Activated CD4-positive, alpha-beta T cell treated with anti-CD3 and anti-CD28 coated beads, Interleukin-2, amount 10 ng/mL, durations not matched to agents 7 days and 5 days (primary cell): ENCODE measurements at regions not wholly inside any gene's neighbourhood (a gene's known extent, or its start where the extent isn't known, plus 50 kb on each side); places are given as distances from the start of the nearest gene placed in this dataset.

Experiments used
- CTCF ChIA-PET: fragments of 350-600 bp; sonication (Branson Sonifier 250); formaldehyde crosslinking; loops from one replicate; lab custom pipeline; 2021; ENCODE audit warnings: antibody characterized with exemption; lab: Charles Lee
- POLR2A ChIA-PET: fragments of 350-600 bp; sonication (Branson Sonifier 250); formaldehyde crosslinking; loops from one replicate; lab custom pipeline; 2021; ENCODE audit warnings: antibody characterized with exemption; lab: Charles Lee
- DNase-seq: peaks from one replicate; pipeline ENCODE4 v3.0.0-alpha.2; 2020
- H3K27ac Mint-ChIP-seq: one replicate; pipeline ENCODE4 v1.8.0; 2021; ENCODE audit warnings: mild to moderate bottlenecking, moderate library complexity, mixed read lengths
- H3K27me3 Mint-ChIP-seq: one replicate; pipeline ENCODE4 v1.8.0; 2021; ENCODE audit warnings: mixed read lengths
- H3K36me3 Mint-ChIP-seq: one replicate; pipeline ENCODE4 v1.8.0; 2021; ENCODE audit warnings: low read depth, mixed read lengths
- H3K4me1 Mint-ChIP-seq: one replicate; pipeline ENCODE4 v1.8.0; 2021; ENCODE audit warnings: mixed read lengths
- H3K4me3 Mint-ChIP-seq: one replicate; pipeline ENCODE4 v1.8.0; 2021; ENCODE audit warnings: mild to moderate bottlenecking, moderate library complexity, mixed read lengths
- H3K9me3 Mint-ChIP-seq: one replicate; pipeline ENCODE4 v1.8.0; 2021; ENCODE audit warnings: mixed read lengths

DNA sequence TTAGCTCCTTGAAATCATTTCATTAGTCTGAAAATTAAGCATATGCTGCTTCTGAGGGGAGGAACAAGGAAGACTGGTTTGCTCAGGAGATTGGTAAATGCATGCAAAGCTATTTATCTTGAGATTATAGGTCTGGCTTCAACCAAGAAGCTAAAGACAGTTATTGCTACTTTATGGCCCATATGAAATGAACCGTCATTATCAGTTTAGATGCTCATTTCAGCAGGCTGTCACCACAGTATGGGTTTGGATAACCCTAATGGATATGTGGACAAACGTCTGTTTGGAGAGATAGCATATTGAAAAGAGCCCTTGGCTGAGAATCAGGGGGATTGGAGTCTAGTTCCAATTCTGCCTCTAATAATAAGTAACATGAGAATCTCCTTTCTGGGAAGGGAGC, 922.6 kb downstream of the TUSC7 start:
- no peak overlapping the region for H3K4me3 Mint-ChIP-seq
- no peaks in the 10 kb centered on the region for H3K36me3 Mint-ChIP-seq
- DNase-seq, result no peak
- ChIA-PET POLR2A (interaction anchor here (0.6 kb wide), 1 partner anchor 103 kb away, joined by 3 read pairs; no protein-coding TSS in a partner anchor), CTCF (no interaction called here)
- peaks cover 2% of the 10 kb centered on the region for H3K9me3 Mint-ChIP-seq
- no peaks in the 10 kb centered on the region for H3K4me1 Mint-ChIP-seq
- H3K27me3 Mint-ChIP-seq, result no peaks in the 10 kb centered on the region
- no peak overlapping the region for H3K27ac Mint-ChIP-seq

GRCh38 chr3:117633207-117633606, 923.6 kb downstream of the TUSC7 start:
- Mint-ChIP-seq H3K27ac (no peak overlapping the region), H3K36me3 (no peaks in the 10 kb centered on the region), H3K4me1 (no peaks in the 10 kb centered on the region), H3K9me3 (peaks cover 5% of the 10 kb centered on the region), H3K27me3 (no peaks in the 10 kb centered on the region), H3K4me3 (no peak overlapping the region)
- no peak for DNase-seq
- ChIA-PET CTCF (no interaction called here), POLR2A (no interaction called here)

GRCh38 chr3:117637666-117638065, 928.1 kb downstream of the TUSC7 start:
- ChIA-PET POLR2A (no interaction called here), CTCF (no interaction called here)
- Mint-ChIP-seq H3K9me3 (peaks cover 5% of the 10 kb centered on the region), H3K27me3 (no peaks in the 10 kb centered on the region), H3K4me1 (no peaks in the 10 kb centered on the region), H3K27ac (no peak overlapping the region), H3K4me3 (no peak overlapping the region), H3K36me3 (no peaks in the 10 kb centered on the region)
- no peak for DNase-seq

DNA sequence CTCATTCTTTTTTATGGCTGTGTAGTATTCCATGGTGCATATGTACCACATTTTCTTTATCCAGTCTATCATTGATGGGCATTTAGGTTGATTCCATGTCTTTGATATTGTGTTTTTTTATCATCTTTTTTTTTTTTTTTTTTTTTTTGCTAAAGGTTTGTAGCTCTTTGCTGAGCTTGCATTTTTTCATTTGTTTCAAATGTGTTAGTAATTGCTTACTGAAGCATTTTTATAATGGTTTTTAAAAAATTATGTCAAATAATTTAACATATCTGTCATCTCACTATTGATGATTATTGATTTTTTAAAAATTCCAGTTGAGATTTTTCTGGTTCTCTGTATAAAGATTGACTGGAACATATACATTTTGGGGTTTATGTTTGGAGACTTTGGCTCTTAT, 934.6 kb downstream of the TUSC7 start:
- Mint-ChIP-seq H3K27ac (no peak overlapping the region), H3K36me3 (no peaks in the 10 kb centered on the region), H3K27me3 (no peaks in the 10 kb centered on the region), H3K9me3 (peaks cover 4% of the 10 kb centered on the region), H3K4me1 (no peaks in the 10 kb centered on the region), H3K4me3 (no peak overlapping the region)
- CTCF ChIA-PET, result no interaction called here
- POLR2A ChIA-PET, result no interaction called here
- DNase-seq, result no peak

DNA sequence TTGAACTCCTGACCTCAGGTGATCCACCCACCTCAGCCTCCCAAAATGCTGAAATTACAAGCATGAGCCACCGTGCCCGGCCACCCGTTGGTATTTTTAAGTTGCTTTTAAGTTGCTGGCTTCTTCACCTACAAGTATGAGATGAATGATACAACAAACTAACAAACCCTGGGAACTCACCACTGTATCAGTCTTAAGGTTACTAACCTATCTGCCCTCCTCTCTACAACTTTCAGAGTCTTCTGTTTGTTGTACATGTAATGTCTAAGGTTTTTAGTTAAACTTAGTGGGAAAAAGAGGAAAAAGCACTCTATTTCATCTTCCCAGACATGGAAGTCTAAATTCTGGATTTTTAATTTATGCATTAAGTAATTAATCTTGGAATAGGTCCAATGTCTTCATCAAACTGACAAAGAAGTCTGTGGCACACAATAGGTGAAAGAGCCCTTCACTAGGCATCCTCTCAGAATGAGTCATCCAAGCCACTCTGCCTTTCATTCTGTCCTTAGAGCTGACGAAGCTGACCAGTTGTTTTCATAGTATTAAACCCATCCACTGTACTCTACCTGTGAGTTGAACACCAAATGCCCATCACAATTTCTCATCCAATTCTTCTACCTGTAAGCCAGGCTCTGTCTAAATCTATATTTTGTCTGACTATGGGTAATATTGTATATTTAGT, 936.1 kb downstream of the TUSC7 start:
- H3K27ac Mint-ChIP-seq, result no peak overlapping the region
- no peaks in the 10 kb centered on the region for H3K27me3 Mint-ChIP-seq
- POLR2A ChIA-PET, result no interaction called here
- H3K4me3 Mint-ChIP-seq, result no peak overlapping the region
- H3K36me3 Mint-ChIP-seq, result no peaks in the 10 kb centered on the region
- DNase-seq, result no peak
- CTCF ChIA-PET, result no interaction called here
- no peaks in the 10 kb centered on the region for H3K4me1 Mint-ChIP-seq
- peaks cover 4% of the 10 kb centered on the region for H3K9me3 Mint-ChIP-seq

- no peaks in the 10 kb centered on the region for H3K4me1 Mint-ChIP-seq
- no peak for DNase-seq
- H3K4me3 Mint-ChIP-seq, result no peak overlapping the region
- no peaks in the 10 kb centered on the region for H3K36me3 Mint-ChIP-seq
- peaks cover 4% of the 10 kb centered on the region for H3K9me3 Mint-ChIP-seq
- CTCF ChIA-PET, result no interaction called here
- no peak overlapping the region for H3K27ac Mint-ChIP-seq
- H3K27me3 Mint-ChIP-seq, result no peaks in the 10 kb centered on the region
- POLR2A ChIA-PET, result no interaction called here
These were observed 937.9 kb downstream of the TUSC7 start for GRCh38 chr3:117647435-117647834.

GRCh38 chr3:117651246-117651645, 941.7 kb downstream of the TUSC7 start:
- Mint-ChIP-seq H3K36me3 (no peaks in the 10 kb centered on the region), H3K4me3 (no peak overlapping the region), H3K9me3 (no peaks in the 10 kb centered on the region), H3K27me3 (no peaks in the 10 kb centered on the region), H3K4me1 (no peaks in the 10 kb centered on the region), H3K27ac (no peak overlapping the region)
- ChIA-PET POLR2A (no interaction called here), CTCF (no interaction called here)
- no peak for DNase-seq

DNA sequence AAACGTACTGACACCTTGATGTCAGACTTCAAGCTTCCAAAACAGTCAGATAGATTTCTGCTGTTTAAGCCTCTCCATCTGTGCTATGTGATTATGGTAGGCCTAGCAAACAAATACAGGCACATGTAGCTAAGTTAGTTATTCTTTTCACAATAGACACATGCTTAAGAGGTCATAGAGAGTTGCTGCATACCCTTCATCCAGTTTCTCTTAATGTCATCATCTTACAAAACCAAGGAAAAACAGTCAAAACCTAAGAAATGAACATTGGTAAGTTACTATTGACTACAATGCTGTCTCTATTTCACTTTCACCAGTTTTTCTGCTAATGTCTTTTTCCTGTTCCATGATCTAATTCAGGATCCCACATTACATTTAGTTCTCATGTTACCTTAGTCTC, 946.8 kb downstream of the TUSC7 start:
- DNase-seq, result no peak
- no peak overlapping the region for H3K4me3 Mint-ChIP-seq
- H3K9me3 Mint-ChIP-seq, result no peaks in the 10 kb centered on the region
- ChIA-PET CTCF (no interaction called here), POLR2A (no interaction called here)
- no peaks in the 10 kb centered on the region for H3K27me3 Mint-ChIP-seq
- H3K27ac Mint-ChIP-seq, result no peak overlapping the region
- H3K36me3 Mint-ChIP-seq, result no peaks in the 10 kb centered on the region
- H3K4me1 Mint-ChIP-seq, result no peaks in the 10 kb centered on the region

- Mint-ChIP-seq H3K4me1 (no peaks in the 10 kb centered on the region), H3K4me3 (no peak overlapping the region)
- CTCF ChIA-PET, result no interaction called here
These were observed 947.7 kb downstream of the TUSC7 start for GRCh38 chr3:117657278-117657677.

DNA sequence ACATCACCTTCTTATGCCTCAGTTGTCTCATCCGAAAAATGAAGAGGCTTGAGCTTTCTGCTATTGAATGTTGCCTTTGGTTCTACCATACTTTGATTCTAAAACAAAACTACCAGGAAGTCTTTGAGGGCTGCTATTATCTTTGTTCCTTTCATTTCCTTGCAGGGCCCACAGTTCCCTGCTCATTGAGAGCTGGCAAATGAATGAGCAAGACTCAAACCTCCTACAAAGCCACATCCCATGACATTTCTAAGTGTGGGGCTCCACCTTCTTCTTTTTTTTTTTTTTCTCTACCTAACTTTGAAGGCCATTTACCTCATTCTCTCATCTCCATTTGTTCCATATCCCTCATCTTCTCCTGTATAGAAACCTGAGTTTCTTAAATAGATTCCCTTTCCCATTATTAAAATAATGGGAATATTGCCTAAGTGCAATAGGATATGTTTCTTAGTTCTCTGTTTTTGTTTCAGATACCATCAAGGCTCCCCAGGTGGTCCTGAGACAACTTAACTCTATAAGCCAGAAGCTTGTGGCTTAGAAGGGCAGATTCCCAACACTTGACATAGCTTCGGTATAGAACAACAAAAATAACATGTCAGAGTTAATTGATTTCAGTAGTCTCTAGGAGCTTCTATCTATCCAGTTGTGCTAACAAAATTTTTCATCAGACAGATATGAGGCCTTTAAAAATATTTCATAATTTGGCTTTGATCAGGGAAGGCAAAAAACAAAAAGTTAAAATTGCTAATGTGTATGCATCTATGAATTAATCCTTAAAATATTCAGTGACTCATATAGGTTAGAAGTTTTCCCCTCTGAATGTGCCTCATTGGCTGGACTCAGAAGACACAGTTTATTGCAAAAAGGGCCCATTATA, 951.6 kb downstream of the TUSC7 start:
- H3K27me3 Mint-ChIP-seq, result no peaks in the 10 kb centered on the region
- ChIA-PET POLR2A (interaction anchor here (0.5 kb wide), 1 partner anchor 8 kb away, joined by 3 read pairs; no protein-coding TSS in a partner anchor), CTCF (interaction anchor here (0.6 kb wide), 1 partner anchor 34 kb away, joined by 5 read pairs; no protein-coding TSS in a partner anchor)
- no peak for DNase-seq
- H3K4me3 Mint-ChIP-seq, result no peak overlapping the region
- no peaks in the 10 kb centered on the region for H3K4me1 Mint-ChIP-seq
- H3K9me3 Mint-ChIP-seq, result no peaks in the 10 kb centered on the region
- no peaks in the 10 kb centered on the region for H3K36me3 Mint-ChIP-seq
- no peak overlapping the region for H3K27ac Mint-ChIP-seq

More at GRCh38 chr3:117657278-117657677, 947.7 kb downstream of the TUSC7 start:
- POLR2A ChIA-PET, result no interaction called here
- no peaks in the 10 kb centered on the region for H3K9me3 Mint-ChIP-seq
- no peak for DNase-seq
- H3K27ac Mint-ChIP-seq, result no peak overlapping the region
- no peaks in the 10 kb centered on the region for H3K27me3 Mint-ChIP-seq
- H3K36me3 Mint-ChIP-seq, result no peaks in the 10 kb centered on the region

DNA sequence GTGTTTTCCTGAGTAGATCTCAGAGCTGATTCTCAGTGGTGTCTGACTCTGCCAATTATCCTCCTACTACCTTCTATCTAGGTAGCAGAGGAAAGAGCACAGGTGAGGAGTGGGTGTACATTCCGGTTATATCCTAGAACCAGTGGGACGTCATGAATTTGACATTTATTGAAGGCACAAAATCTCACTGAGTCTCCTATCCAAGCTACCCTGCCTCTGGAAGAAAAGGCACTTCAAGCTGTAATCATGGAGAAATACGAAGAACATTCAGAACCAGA, 952.2 kb downstream of the TUSC7 start:
- ChIA-PET CTCF (interaction anchor here (0.6 kb wide), 1 partner anchor 34 kb away, joined by 5 read pairs; no protein-coding TSS in a partner anchor), POLR2A (interaction anchor here (0.5 kb wide), 1 partner anchor 8 kb away, joined by 3 read pairs; no protein-coding TSS in a partner anchor)
- Mint-ChIP-seq H3K4me1 (no peaks in the 10 kb centered on the region), H3K27me3 (no peaks in the 10 kb centered on the region), H3K36me3 (no peaks in the 10 kb centered on the region), H3K4me3 (no peak overlapping the region), H3K27ac (no peak overlapping the region), H3K9me3 (no peaks in the 10 kb centered on the region)
- no peak for DNase-seq

- no peaks in the 10 kb centered on the region for H3K27me3 Mint-ChIP-seq
- no peak overlapping the region for H3K27ac Mint-ChIP-seq
- no peak for DNase-seq
- no peak overlapping the region for H3K4me3 Mint-ChIP-seq
- no peaks in the 10 kb centered on the region for H3K4me1 Mint-ChIP-seq
- H3K36me3 Mint-ChIP-seq, result no peaks in the 10 kb centered on the region
- no peaks in the 10 kb centered on the region for H3K9me3 Mint-ChIP-seq
- ChIA-PET CTCF (no interaction called here), POLR2A (no interaction called here)
These were observed 955.7 kb downstream of the TUSC7 start for GRCh38 chr3:117665296-117665695.

DNA sequence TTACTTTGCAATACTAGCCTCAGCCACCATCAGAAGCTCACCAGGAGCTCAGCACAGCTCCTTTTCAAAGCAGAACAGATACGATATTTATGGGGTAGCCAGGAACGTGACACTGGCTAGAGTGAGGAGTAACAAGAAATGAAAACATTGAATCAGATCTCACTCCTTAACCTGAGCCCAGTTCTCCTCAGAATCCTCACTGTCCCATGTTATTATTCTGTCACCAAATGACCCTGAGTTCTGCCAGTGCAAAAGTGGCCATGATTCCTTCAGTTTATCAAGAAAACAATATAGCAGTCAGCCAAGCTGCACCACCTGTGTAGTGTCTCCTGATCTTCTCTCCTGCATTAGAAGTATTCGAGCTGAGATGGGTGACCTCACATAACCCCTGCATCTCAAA, 956.7 kb downstream of the TUSC7 start:
- no peaks in the 10 kb centered on the region for H3K9me3 Mint-ChIP-seq
- H3K4me3 Mint-ChIP-seq, result no peak overlapping the region
- no peaks in the 10 kb centered on the region for H3K36me3 Mint-ChIP-seq
- DNase-seq, result no peak
- no peaks in the 10 kb centered on the region for H3K27me3 Mint-ChIP-seq
- no peaks in the 10 kb centered on the region for H3K4me1 Mint-ChIP-seq
- ChIA-PET CTCF (no interaction called here), POLR2A (no interaction called here)
- H3K27ac Mint-ChIP-seq, result no peak overlapping the region
